T-cell (primary cell): ENCODE measurements at regions not wholly inside any gene's neighbourhood (a gene's known extent, or its start where the extent isn't known, plus 50 kb on each side); places are given as distances from the start of the nearest gene placed in this dataset.

Source experiments
- ATAC-seq, 4 experiments: fragments of 200-7000 bp in 3 of 4; fragments of 150-1000 bp in 1 of 4; cut with Tn5 transposase; replicated peaks in 1 of 4; 1 replicate in 3 of 4; 2 replicates in 1 of 4; pipeline ENCODE4 v1.10.0; 2021; ENCODE audit warnings: moderate library complexity in 3 of 4, mild to moderate bottlenecking in 2 of 4, moderate number of reproducible peaks in 1 of 4
- CTCF ChIA-PET, 2 donors: fragments of 300-600 bp; sonication (Branson Sonifier 250); formaldehyde crosslinking; loops; one replicate each; lab custom pipeline; 2022; ENCODE audit warnings: antibody characterized with exemption in 2 of 2; lab: Charles Lee
- POLR2A ChIA-PET, 2 donors: fragments of 300-600 bp; sonication (Branson Sonifier 250); formaldehyde crosslinking; loops; one replicate each; lab custom pipeline; 2022; ENCODE audit warnings: antibody characterized with exemption in 2 of 2; lab: Charles Lee
- DNase-seq, 35 experiments: peaks; one replicate each; pipeline versions ENCODE4 v3.0.0 to v3.0.0-alpha.2; 2013 to 2023
- H3K27ac ChIP-seq: one replicate; pipeline ENCODE4 v1.5.1; 2013; ENCODE audit warnings: low read length
- H3K27me3 ChIP-seq, 2 experiments: replicated peaks in 1 of 2; 1 replicate in 1 of 2; 2 replicates in 1 of 2; pipeline versions ENCODE4 v1.6.1 to v1.7.0; 2013; ENCODE audit warnings: low read length in 1 of 2, mixed read lengths in 1 of 2; ENCODE audit not compliant: control insufficient read depth in 2 of 2, insufficient read depth in 2 of 2; ENCODE audit errors: extremely low read depth in 1 of 2
- H3K36me3 ChIP-seq, 2 donors: 1 replicate in 1 of 2; 2 replicates in 1 of 2; pipeline versions ENCODE4 v1.6.1 to v1.7.0; 2013; ENCODE audit warnings: low read length in 1 of 2; ENCODE audit not compliant: control insufficient read depth in 2 of 2, insufficient read depth in 1 of 2; ENCODE audit errors: extremely low read depth in 1 of 2
- H3K4me1 ChIP-seq, 2 experiments: 1 replicate in 1 of 2; 2 replicates in 1 of 2; pipeline versions ENCODE4 v1.6.1 to v1.7.0; 2013; ENCODE audit warnings: low read length in 2 of 2, mixed read lengths in 1 of 2; ENCODE audit not compliant: insufficient read depth in 2 of 2, control insufficient read depth in 1 of 2; ENCODE audit errors: extremely low read depth in 1 of 2
- H3K4me3 ChIP-seq, 2 donors: 1 replicate in 1 of 2; 2 replicates in 1 of 2; pipeline versions ENCODE4 v1.5.1 to v1.7.0; 2013; ENCODE audit warnings: mild to moderate bottlenecking in 2 of 2, low read length in 1 of 2, moderate library complexity in 1 of 2; ENCODE audit not compliant: control insufficient read depth in 1 of 2; ENCODE audit errors: extremely low read depth in 1 of 2
- H3K9me3 ChIP-seq: 2 replicates; pipeline ENCODE4 v1.7.0; 2013
- H3K27ac Mint-ChIP-seq, 2 donors: one replicate each; pipeline ENCODE4 v1.8.0; 2020 to 2021; ENCODE audit warnings: mild to moderate bottlenecking in 2 of 2, mixed read lengths in 2 of 2
- H3K27me3 Mint-ChIP-seq, 2 donors: one replicate each; pipeline ENCODE4 v1.8.0; 2021 to 2022; ENCODE audit warnings: mixed read lengths in 2 of 2
- H3K36me3 Mint-ChIP-seq: one replicate; pipeline ENCODE4 v1.8.0; 2021; ENCODE audit warnings: mixed read lengths
- H3K4me1 Mint-ChIP-seq, 3 donors: one replicate each; pipeline ENCODE4 v1.8.0; 2020 to 2022; ENCODE audit warnings: mixed read lengths in 3 of 3, mild to moderate bottlenecking in 1 of 3
- H3K4me3 Mint-ChIP-seq, 3 donors: one replicate each; pipeline ENCODE4 v1.8.0; 2020 to 2022; ENCODE audit warnings: mild to moderate bottlenecking in 3 of 3, mixed read lengths in 3 of 3, moderate library complexity in 3 of 3
- H3K9me3 Mint-ChIP-seq, 3 donors: one replicate each; pipeline ENCODE4 v1.8.0; 2020 to 2022; ENCODE audit warnings: mixed read lengths in 3 of 3
- WGBS: methylation state at CpG from one replicate; pipeline ENCODE4 v1.1.5; 2013; ENCODE audit warnings: missing lambda C conversion rate; ENCODE audit not compliant: insufficient coverage; 5-methylcytosine and 5-hydroxymethylcytosine counted together

DNA sequence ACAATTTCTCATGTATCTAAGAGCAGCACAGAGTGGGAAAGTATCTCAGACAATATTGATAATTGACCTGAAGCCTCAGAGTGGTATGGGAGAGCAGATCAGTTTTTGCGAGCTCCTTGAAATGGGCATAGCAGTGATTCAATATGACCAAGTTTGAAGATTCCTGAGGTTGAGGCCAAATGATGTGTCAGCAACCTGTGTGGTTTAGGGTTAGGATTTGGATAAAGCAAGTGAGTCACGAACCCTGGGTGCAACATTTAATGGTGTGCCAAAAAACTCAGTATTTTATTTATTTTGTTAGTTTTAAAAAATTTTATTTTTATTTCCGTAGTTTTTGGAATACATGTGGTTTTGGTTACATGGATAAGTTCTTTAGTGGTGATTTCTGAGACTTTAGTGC is 92.5 kb upstream of the C21orf91 start:
- no peak overlapping the region for H3K27ac ChIP-seq
- Mint-ChIP-seq H3K27ac (no peak overlapping the region), H3K4me3 (no peak overlapping the region), H3K4me1 (no peaks in the 10 kb centered on the region), H3K9me3 (no peaks in the 10 kb centered on the region), H3K36me3 (no peaks in the 10 kb centered on the region), H3K27me3 (peaks cover 0 to 14% of the 10 kb centered on the region in 2 donors)
- H3K36me3 ChIP-seq, result no peaks in the 10 kb centered on the region
- no peaks in the 10 kb centered on the region for H3K27me3 ChIP-seq
- WGBS, result 100% methylated on average over 1 of the region's 3 CpGs
- H3K4me1 ChIP-seq, result no peaks in the 10 kb centered on the region
- no peak overlapping the region for H3K4me3 ChIP-seq
- ATAC-seq (no peak), DNase-seq (no peak)
- ChIA-PET CTCF (interaction anchor here in 1 of 2 donors (0.6 kb wide), 1 partner anchor 107 kb away, joined by 3 read pairs; no protein-coding TSS in a partner anchor), POLR2A (no interaction called here)
- H3K9me3 ChIP-seq, result no peaks in the 10 kb centered on the region

DNA sequence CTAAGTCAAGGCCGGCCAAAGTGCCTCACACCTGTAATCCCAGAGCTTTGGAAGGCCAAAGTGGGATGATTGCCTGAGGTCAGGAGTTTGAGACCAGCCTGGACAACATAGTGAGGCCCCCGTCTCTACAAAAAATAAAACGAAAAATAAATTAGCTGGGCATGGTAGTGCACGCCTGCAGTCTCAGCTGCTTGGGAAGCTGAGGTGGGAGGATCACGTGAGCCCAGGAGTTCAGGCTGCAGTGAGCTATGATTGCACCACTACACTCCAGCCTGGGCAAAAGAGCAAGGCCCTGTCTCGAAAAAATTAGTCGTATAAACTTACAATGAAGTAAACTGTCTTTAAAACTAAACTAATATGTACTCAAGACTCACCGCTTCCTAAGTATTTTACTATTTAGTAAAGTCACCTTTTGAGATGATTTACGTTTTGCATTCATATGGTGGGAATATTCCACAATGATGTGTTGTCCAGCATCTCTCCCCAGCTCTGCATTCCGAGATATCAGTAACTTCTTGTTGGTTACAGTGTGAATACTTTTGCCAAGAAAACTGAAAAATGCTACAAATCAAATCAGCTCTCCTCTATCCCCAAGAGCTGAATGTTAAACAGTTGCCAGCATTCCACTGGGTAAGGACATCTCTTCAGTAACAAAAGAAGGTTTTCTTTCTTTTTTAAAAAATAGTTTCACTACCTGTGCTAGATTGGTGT is 84.9 kb upstream of the C21orf91 start:
- CTCF ChIA-PET, result interaction anchor here (0.6 to 3.3 kb wide), 18 partner anchors 9 to 231 kb away, joined by 3 to 23 read pairs (median 3); no protein-coding TSS in a partner anchor
- H3K4me1 ChIP-seq, result no peaks in the 10 kb centered on the region
- H3K4me3 Mint-ChIP-seq, result no peak overlapping the region
- peaks cover 0 to 24% (median 4%) of the 10 kb centered on the region in 3 donors for H3K4me1 Mint-ChIP-seq
- no peaks in the 10 kb centered on the region for H3K36me3 ChIP-seq
- no peak overlapping the region for H3K27ac ChIP-seq
- H3K27me3 ChIP-seq, result no peaks in the 10 kb centered on the region
- H3K27ac Mint-ChIP-seq, result no peak overlapping the region
- H3K4me3 ChIP-seq, result no peak overlapping the region
- no peaks in the 10 kb centered on the region for H3K9me3 ChIP-seq
- peaks cover 0 to 4% (median 3%) of the 10 kb centered on the region in 3 donors for H3K9me3 Mint-ChIP-seq
- peaks cover 5% of the 10 kb centered on the region for H3K36me3 Mint-ChIP-seq
- DNase-seq (no peak), ATAC-seq (no peak)
- POLR2A ChIA-PET, result no interaction called here
- 68% methylated on average over 3 of the region's 10 CpGs for WGBS
- no peaks in the 10 kb centered on the region for H3K27me3 Mint-ChIP-seq

DNA sequence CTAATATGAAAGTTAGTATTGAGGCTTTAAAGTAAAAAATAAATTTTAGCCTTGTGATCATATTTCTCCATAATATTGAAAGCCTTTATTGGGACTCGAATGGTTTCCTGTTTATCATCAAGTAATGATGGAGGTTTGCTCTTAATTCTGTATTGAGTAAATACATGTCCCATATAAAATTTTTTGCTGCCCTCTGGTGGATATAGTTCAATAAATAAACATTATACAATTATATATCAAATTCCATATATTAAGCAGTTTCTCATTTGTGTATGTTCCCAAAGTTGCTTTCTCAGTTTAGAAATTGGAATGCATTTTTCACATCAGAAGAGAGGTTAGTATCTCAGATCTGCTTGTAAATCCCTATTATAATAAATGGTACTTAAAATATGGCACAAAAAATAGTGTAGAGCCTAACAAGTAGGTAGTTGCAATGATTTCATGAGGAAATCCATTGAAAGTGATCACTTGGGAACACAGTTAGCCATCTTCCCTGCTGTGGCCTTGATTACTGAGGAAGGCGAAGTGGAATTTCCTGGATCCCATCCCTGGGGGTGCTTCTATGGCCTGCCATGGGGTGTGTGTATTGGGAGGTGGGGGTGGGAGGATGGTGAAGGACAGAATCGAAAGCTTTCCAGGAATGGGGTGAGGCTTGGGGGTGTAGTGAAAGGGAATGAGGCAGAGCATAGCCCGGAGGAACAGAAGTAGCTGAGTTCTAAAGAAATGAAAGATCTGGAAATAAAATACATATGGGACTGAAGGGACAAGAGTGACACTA is 84.1 kb upstream of the C21orf91 start:
- Mint-ChIP-seq H3K4me3 (no peak overlapping the region), H3K4me1 (peaks cover 0 to 24% (median 4%) of the 10 kb centered on the region in 3 donors), H3K27me3 (no peaks in the 10 kb centered on the region), H3K9me3 (peaks cover 0 to 8% (median 4%) of the 10 kb centered on the region in 3 donors), H3K27ac (no peak overlapping the region), H3K36me3 (peaks cover 11% of the 10 kb centered on the region)
- H3K27ac ChIP-seq, result no peak overlapping the region
- ChIA-PET POLR2A (no interaction called here), CTCF (interaction anchor here (0.9 to 3.3 kb wide), 13 partner anchors 9 to 230 kb away, joined by 3 to 23 read pairs (median 5); no protein-coding TSS in a partner anchor)
- no peak overlapping the region for H3K4me3 ChIP-seq
- no peaks in the 10 kb centered on the region for H3K27me3 ChIP-seq
- 70% methylated on average over 3 of the region's 4 CpGs for WGBS
- no peaks in the 10 kb centered on the region for H3K4me1 ChIP-seq
- no peaks in the 10 kb centered on the region for H3K36me3 ChIP-seq
- DNase-seq (peak in 1 of 35 experiments; percentile 67), ATAC-seq (peak in 3 of 4 experiments; percentile 47 to 65 (median 53))
- H3K9me3 ChIP-seq, result no peaks in the 10 kb centered on the region

DNA sequence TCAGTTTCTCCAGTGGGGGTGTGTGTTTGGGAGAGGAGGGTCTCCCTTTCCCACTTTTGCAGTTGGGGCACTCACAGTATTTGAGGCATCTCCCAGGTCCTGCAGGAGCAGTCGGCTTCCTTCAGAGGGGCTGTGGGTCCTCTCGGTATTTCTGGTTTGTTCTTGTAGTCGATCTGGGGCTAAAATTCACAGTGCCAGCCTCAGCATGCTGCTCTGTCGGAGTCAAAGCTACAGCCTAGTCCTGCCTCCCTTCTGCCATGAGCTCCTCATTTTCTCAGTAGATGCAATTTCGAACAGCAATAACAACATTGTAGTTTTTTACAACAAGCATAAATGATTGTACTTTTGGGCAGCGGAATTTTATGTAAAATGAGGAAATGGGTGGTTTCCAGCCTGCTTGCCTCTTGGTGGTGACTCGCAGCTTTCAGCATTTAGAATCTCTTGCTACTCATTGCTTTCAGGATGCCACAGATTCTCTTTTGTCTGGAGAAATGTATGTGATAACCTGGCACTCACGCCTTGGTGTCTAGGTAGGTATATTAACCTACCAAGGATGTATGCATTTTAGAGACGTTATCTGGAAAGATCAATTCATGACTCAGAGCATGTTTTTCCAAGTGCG is 82.4 kb upstream of the C21orf91 start:
- Histone ChIP-seq H3K27me3 (no peaks in the 10 kb centered on the region), H3K9me3 (no peaks in the 10 kb centered on the region), H3K27ac (no peak overlapping the region), H3K36me3 (no peaks in the 10 kb centered on the region), H3K4me3 (no peak overlapping the region), H3K4me1 (no peaks in the 10 kb centered on the region)
- ATAC-seq (no peak), DNase-seq (no peak)
- Mint-ChIP-seq H3K4me3 (no peak overlapping the region), H3K27ac (no peak overlapping the region), H3K27me3 (no peaks in the 10 kb centered on the region), H3K36me3 (peaks cover 14% of the 10 kb centered on the region), H3K4me1 (peaks cover 7 to 26% (median 8%) of the 10 kb centered on the region in 3 donors), H3K9me3 (peaks cover 3 to 16% (median 4%) of the 10 kb centered on the region in 3 donors)
- 91% methylated on average over 5 of the region's 10 CpGs for WGBS
- ChIA-PET POLR2A (interaction anchor here (0.6 kb wide), 2 partner anchors 224 to 301 kb away, joined by 3 read pairs; no protein-coding TSS in a partner anchor), CTCF (interaction anchor here (0.6 to 1.6 kb wide), 5 partner anchors 14 to 235 kb away, joined by 3 to 8 read pairs (median 4); no protein-coding TSS in a partner anchor)

DNA sequence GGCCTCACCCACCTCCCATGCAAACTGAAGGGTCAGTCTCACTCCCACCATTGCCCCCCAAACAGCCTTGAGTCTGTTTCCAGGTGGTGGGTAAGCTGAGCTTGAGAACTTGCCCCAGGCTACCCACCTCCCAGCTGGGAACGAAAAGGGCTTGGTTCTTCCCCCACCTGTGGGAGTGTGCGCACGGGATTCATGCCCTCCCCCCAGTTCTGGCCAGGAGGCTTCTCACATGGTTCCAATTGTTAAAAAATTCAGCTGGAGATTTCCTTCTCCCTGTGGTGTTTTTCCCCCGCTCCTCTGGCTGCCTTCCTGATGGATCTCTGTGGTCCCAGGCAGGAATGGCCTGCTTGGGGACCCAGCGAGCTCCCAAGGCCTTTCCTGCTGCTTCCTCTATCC is 81.8 kb upstream of the C21orf91 start:
- Histone ChIP-seq H3K27ac (no peak overlapping the region), H3K36me3 (no peaks in the 10 kb centered on the region), H3K9me3 (no peaks in the 10 kb centered on the region), H3K4me1 (no peaks in the 10 kb centered on the region), H3K4me3 (no peak overlapping the region), H3K27me3 (no peaks in the 10 kb centered on the region)
- 94% methylated on average over 3 of the region's 5 CpGs for WGBS
- POLR2A ChIA-PET, result interaction anchor here in 1 of 2 donors (0.6 kb wide), 1 partner anchor 223 kb away, joined by 3 read pairs; no protein-coding TSS in a partner anchor
- Mint-ChIP-seq H3K27ac (no peak overlapping the region), H3K4me3 (no peak overlapping the region), H3K27me3 (no peaks in the 10 kb centered on the region), H3K4me1 (peaks cover 7 to 26% (median 8%) of the 10 kb centered on the region in 3 donors), H3K9me3 (peaks cover 3 to 16% (median 4%) of the 10 kb centered on the region in 3 donors), H3K36me3 (peaks cover 14% of the 10 kb centered on the region)
- ATAC-seq (no peak), DNase-seq (no peak)
- CTCF ChIA-PET, result interaction anchor here (0.6 to 1.6 kb wide), 5 partner anchors 13 to 235 kb away, joined by 3 to 8 read pairs (median 4); no protein-coding TSS in a partner anchor
